ENCODE measurements at regions not wholly inside any gene's neighbourhood (a gene's known extent, or its start where the extent isn't known, plus 50 kb on each side); places are given as distances from the start of the nearest gene placed in this dataset.

DNA sequence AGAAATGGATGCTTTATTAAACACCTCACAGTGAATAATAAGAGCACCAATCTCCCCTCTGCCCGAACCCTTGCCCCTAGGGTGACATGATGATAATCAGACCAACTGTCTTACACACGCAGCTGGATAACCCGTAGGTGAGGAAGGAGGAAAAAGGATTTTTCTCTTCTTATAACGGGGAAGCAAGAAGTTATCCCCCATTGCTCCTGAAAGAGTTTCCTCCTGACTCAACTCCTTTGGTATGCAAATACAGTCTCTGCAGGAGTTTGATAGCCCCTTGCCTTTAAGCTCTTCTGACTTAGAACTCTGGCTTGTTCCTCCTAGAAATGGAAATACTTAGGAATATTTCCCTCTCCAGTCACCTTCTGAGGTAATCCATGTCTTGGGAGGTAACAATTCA lies 455.8 kb downstream of the TMEM135 start:
- H3K27ac ChIP-seq = no peak overlapping the region
- no peaks in the 10 kb centered on the region for H3K27me3 ChIP-seq
- H3K9me3 ChIP-seq = no peaks in the 10 kb centered on the region
- H3K36me3 ChIP-seq = no peaks in the 10 kb centered on the region
- H3K4me1 ChIP-seq = no peaks in the 10 kb centered on the region
- H3K4me3 ChIP-seq = no peak overlapping the region
- no peak for ATAC-seq
- WGBS, 2 donors (ENCODE audit: low coverage in 1 of 2) = 49 to 54% methylated on average over 3 to 4 of the region's 4 CpGs
- no peak for TF ChIP-seq POLR2A (IDR thresholded peaks at IDR 0.05)
- no peak for TF ChIP-seq CTCF (IDR thresholded peaks at IDR 0.05)
- no peak for TF ChIP-seq POLR2AphosphoS5 (IDR thresholded peaks at IDR 0.05)
- TF ChIP-seq EP300 (IDR thresholded peaks at IDR 0.05) = no peak

DNA sequence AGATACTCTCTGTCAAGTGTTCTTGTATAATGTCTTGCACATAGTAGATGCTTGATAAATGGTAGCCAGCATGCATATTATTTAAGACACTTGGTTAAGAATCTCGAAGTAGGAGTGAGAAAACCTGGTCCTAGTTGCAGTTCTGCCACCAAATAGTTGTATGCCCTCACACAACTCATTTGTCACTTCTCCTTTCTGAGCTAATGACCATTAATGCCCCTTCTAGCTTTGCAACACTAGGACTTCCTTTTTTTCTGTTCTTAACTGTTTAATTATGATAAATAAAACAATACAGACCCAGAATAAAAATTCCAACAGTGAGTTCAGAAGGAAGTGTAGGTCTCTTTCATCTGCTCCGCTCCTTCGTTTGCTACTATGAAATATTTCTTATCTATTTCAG lies 453.6 kb downstream of the TMEM135 start:
- H3K4me1 ChIP-seq = no peaks in the 10 kb centered on the region

GRCh38 chr11:87490671-87491070 lies 452.9 kb downstream of the TMEM135 start:
- no peak overlapping the region for H3K4me3 ChIP-seq
- H3K4me1 ChIP-seq = no peaks in the 10 kb centered on the region
- no peaks in the 10 kb centered on the region for H3K9me3 ChIP-seq
- TF ChIP-seq CTCF (IDR thresholded peaks at IDR 0.05) (no peak), POLR2A (IDR thresholded peaks at IDR 0.05) (no peak), POLR2AphosphoS5 (IDR thresholded peaks at IDR 0.05) (no peak), EP300 (IDR thresholded peaks at IDR 0.05) (no peak)
- H3K27ac ChIP-seq = no peak overlapping the region
- ATAC-seq = no peak
- H3K27me3 ChIP-seq = no peaks in the 10 kb centered on the region
- no peaks in the 10 kb centered on the region for H3K36me3 ChIP-seq

More for the DNA sequence above, 453.6 kb downstream of the TMEM135 start:
- 59 to 76% methylated on average over 3 of the region's 3 CpGs for WGBS, 2 donors (ENCODE audit: low coverage in 1 of 2)
- H3K4me3 ChIP-seq = no peak overlapping the region
- no peaks in the 10 kb centered on the region for H3K27me3 ChIP-seq
- ATAC-seq = no peak
- TF ChIP-seq POLR2A (IDR thresholded peaks at IDR 0.05) (no peak), CTCF (IDR thresholded peaks at IDR 0.05) (no peak), EP300 (IDR thresholded peaks at IDR 0.05) (no peak), POLR2AphosphoS5 (IDR thresholded peaks at IDR 0.05) (no peak)
- H3K36me3 ChIP-seq = no peaks in the 10 kb centered on the region
- no peaks in the 10 kb centered on the region for H3K9me3 ChIP-seq
- no peak overlapping the region for H3K27ac ChIP-seq

DNA sequence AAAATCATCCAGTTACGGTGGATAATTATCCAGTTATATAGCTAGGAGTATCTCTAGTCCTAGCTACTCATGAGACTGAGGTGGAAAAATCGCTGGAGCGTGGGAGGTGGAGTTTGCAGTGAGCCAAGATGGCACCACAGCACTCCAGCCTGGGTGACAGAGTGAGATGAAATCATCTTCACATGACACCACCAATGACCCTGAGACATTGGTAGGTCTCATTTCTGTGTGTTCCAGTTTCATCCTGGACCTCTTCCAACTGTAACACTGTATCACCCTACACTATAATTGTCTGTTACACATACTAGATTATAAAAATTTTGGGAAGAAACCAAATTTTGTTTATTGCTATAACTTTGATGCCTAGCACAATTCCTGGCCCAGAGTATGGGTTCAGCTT lies 446.8 kb downstream of the TMEM135 start:
- 93 to 94% methylated on average over 2 to 3 of the region's 3 CpGs for WGBS, 2 donors (ENCODE audit: low coverage in 1 of 2)
- no peak for TF ChIP-seq POLR2A (IDR thresholded peaks at IDR 0.05)
- TF ChIP-seq CTCF (IDR thresholded peaks at IDR 0.05) = no peak
- TF ChIP-seq EP300 (IDR thresholded peaks at IDR 0.05) = no peak
- TF ChIP-seq POLR2AphosphoS5 (IDR thresholded peaks at IDR 0.05) = no peak
- H3K27me3 ChIP-seq = no peaks in the 10 kb centered on the region
- ATAC-seq = no peak
- no peak overlapping the region for H3K27ac ChIP-seq
- H3K4me3 ChIP-seq = no peak overlapping the region
- H3K4me1 ChIP-seq = no peaks in the 10 kb centered on the region
- no peaks in the 10 kb centered on the region for H3K9me3 ChIP-seq
- H3K36me3 ChIP-seq = no peaks in the 10 kb centered on the region

GRCh38 chr11:87477321-87477720 lies 439.6 kb downstream of the TMEM135 start:
- no peak overlapping the region for H3K4me3 ChIP-seq
- no peak for ATAC-seq
- H3K9me3 ChIP-seq = no peaks in the 10 kb centered on the region
- no peaks in the 10 kb centered on the region for H3K4me1 ChIP-seq
- H3K27ac ChIP-seq = no peak overlapping the region
- H3K27me3 ChIP-seq = no peaks in the 10 kb centered on the region
- H3K36me3 ChIP-seq = no peaks in the 10 kb centered on the region
- TF ChIP-seq EP300 (IDR thresholded peaks at IDR 0.05) (no peak), POLR2AphosphoS5 (IDR thresholded peaks at IDR 0.05) (no peak), CTCF (IDR thresholded peaks at IDR 0.05) (no peak), POLR2A (IDR thresholded peaks at IDR 0.05) (no peak)
- 79 to 92% methylated on average over 2 of the region's 2 CpGs for WGBS, 2 donors (ENCODE audit: low coverage in 1 of 2)

All from gastroesophageal sphincter (tissue), 4 donors.